ENCODE measurements at regions not wholly inside any gene's neighbourhood (a gene's known extent, or its start where the extent isn't known, plus 50 kb on each side); places are given as distances from the start of the nearest gene placed in this dataset.
"Not testable (repeated sequence)": the region's sequence is repeated elsewhere in the genome, so short reads cannot be mapped to it uniquely, and the experiment has no call there.

- intact Hi-C loops (cut with DNase I); DNase-seq; ATAC-seq: not testable (repeated sequence)
These were observed 127.7 kb upstream of the SULF2 start for GRCh38 chr20:47912786-47913501.

- intact Hi-C loops (cut with DNase I); ATAC-seq; DNase-seq: not testable (repeated sequence)
These were observed 126.9 kb upstream of the SULF2 start for GRCh38 chr20:47912165-47912564.

- ATAC-seq; intact Hi-C loops (cut with DNase I); DNase-seq: not testable (repeated sequence)
These were observed 124.6 kb upstream of the SULF2 start for GRCh38 chr20:47909696-47910369.

- DNase-seq; intact Hi-C loops (cut with DNase I); ATAC-seq: not testable (repeated sequence)
These were observed 123.2 kb upstream of the SULF2 start for GRCh38 chr20:47908361-47909035.

GRCh38 chr20:47907951-47908350 lies 122.7 kb upstream of the SULF2 start:
- ATAC-seq; intact Hi-C loops (cut with DNase I); DNase-seq: not testable (repeated sequence)

GRCh38 chr20:47907031-47907675 lies 121.9 kb upstream of the SULF2 start:
- no peak for DNase-seq
- intact Hi-C loops (cut with DNase I), result no loop called here
- no peak for ATAC-seq

- intact Hi-C loops (cut with DNase I), result no loop called here
- no peak for ATAC-seq
These were observed 121.0 kb upstream of the SULF2 start for GRCh38 chr20:47906348-47906660.

GRCh38 chr20:47905628-47906347 lies 120.5 kb upstream of the SULF2 start:
- intact Hi-C loops (cut with DNase I), result no loop called here
- DNase-seq, result no peak
- ATAC-seq, result no peak

More at GRCh38 chr20:47906348-47906660, 121.0 kb upstream of the SULF2 start:
- DNase-seq, result no peak

- DNase-seq; ATAC-seq; intact Hi-C loops (cut with DNase I): not testable (repeated sequence)
These were observed 117.7 kb upstream of the SULF2 start for GRCh38 chr20:47903009-47903408.

- not testable (repeated sequence) for ATAC-seq, DNase-seq
- intact Hi-C loops (cut with DNase I), result loop anchor here (10.0 kb wide), 2 partner anchors 55 to 615 kb away; no protein-coding TSS in a partner anchor
These were observed 114.0 kb upstream of the SULF2 start for GRCh38 chr20:47899313-47899712.

GRCh38 chr20:47897461-47897860 lies 112.2 kb upstream of the SULF2 start:
- ATAC-seq (no peak), DNase-seq (no peak)
- intact Hi-C loops (cut with DNase I), result loop anchor here (10.0 kb wide), 2 partner anchors 53 to 617 kb away; no protein-coding TSS in a partner anchor

GRCh38 chr20:47892681-47893080 lies 107.4 kb upstream of the SULF2 start:
- not testable (repeated sequence) for DNase-seq, ATAC-seq
- intact Hi-C loops (cut with DNase I), result loop anchor here (10.0 kb wide), 2 partner anchors 48 to 622 kb away; no protein-coding TSS in a partner anchor

- intact Hi-C loops (cut with DNase I), result loop anchor here (10.0 kb wide), 2 partner anchors 46 to 624 kb away; no protein-coding TSS in a partner anchor
- not testable (repeated sequence) for DNase-seq, ATAC-seq
These were observed 105.4 kb upstream of the SULF2 start for GRCh38 chr20:47890708-47891107.

GRCh38 chr20:47889751-47890150 lies 104.5 kb upstream of the SULF2 start:
- DNase-seq, ATAC-seq: not testable (repeated sequence)
- intact Hi-C loops (cut with DNase I), result loop anchor here (10.0 kb wide), 2 partner anchors 45 to 625 kb away; no protein-coding TSS in a partner anchor

GRCh38 chr20:47888351-47888750 lies 103.1 kb upstream of the SULF2 start:
- DNase-seq (no peak), ATAC-seq (no peak)
- intact Hi-C loops (cut with DNase I), result no loop called here

GRCh38 chr20:47887477-47888080 lies 102.3 kb upstream of the SULF2 start:
- DNase-seq (no peak), ATAC-seq (no peak)
- intact Hi-C loops (cut with DNase I), result no loop called here

GRCh38 chr20:47887064-47887463 lies 101.8 kb upstream of the SULF2 start:
- intact Hi-C loops (cut with DNase I), result no loop called here
- ATAC-seq (no peak), DNase-seq (no peak)

- ATAC-seq (no peak), DNase-seq (no peak)
- intact Hi-C loops (cut with DNase I), result no loop called here
These were observed 101.3 kb upstream of the SULF2 start for GRCh38 chr20:47886454-47887041.

All from left cardiac atrium (tissue), 4 donors.